ENCODE measurements at regions not wholly inside any gene's neighbourhood (a gene's known extent, or its start where the extent isn't known, plus 50 kb on each side); places are given as distances from the start of the nearest gene placed in this dataset.

- TF ChIP-seq FOXP2 (optimal IDR thresholded peaks at IDR 0.05; ENCODE audit: borderline replicate concordance, extremely low read depth, extremely low read length, insufficient read depth), result no peak
- no peak for TF ChIP-seq TAF1 (IDR thresholded peaks at IDR 0.05; ENCODE audit: borderline replicate concordance, insufficient read depth, low read length)
- no peak for TF ChIP-seq SIN3A (IDR thresholded peaks at IDR 0.05; ENCODE audit: borderline replicate concordance, insufficient read depth, low read length)
- no peak for TF ChIP-seq REST (IDR thresholded peaks at IDR 0.05; ENCODE audit: insufficient read depth in 1 of 2, low read depth in 2 of 2, low read length in 2 of 2)
- TF ChIP-seq POLR2AphosphoS5 (IDR thresholded peaks at IDR 0.05; ENCODE audit: low read depth, low read length), result no peak
Observed at GRCh38 chr1:242886137-242886536, 361.6 kb upstream of the PLD5 start.

- TF ChIP-seq TAF1 (IDR thresholded peaks at IDR 0.05; ENCODE audit: borderline replicate concordance, insufficient read depth, low read length), result no peak
- no peak for TF ChIP-seq REST (IDR thresholded peaks at IDR 0.05; ENCODE audit: insufficient read depth in 1 of 2, low read depth in 2 of 2, low read length in 2 of 2)
- no peak for TF ChIP-seq FOXP2 (optimal IDR thresholded peaks at IDR 0.05; ENCODE audit: borderline replicate concordance, extremely low read depth, extremely low read length, insufficient read depth)
- TF ChIP-seq POLR2AphosphoS5 (IDR thresholded peaks at IDR 0.05; ENCODE audit: low read depth, low read length), result no peak
- TF ChIP-seq SIN3A (IDR thresholded peaks at IDR 0.05; ENCODE audit: borderline replicate concordance, insufficient read depth, low read length), result no peak
Observed at GRCh38 chr1:242877743-242878142, 353.2 kb upstream of the PLD5 start.

- TF ChIP-seq TAF1 (IDR thresholded peaks at IDR 0.05; ENCODE audit: borderline replicate concordance, insufficient read depth, low read length), result no peak
Observed at GRCh38 chr1:242877229-242877628, 352.7 kb upstream of the PLD5 start.

GRCh38 chr1:242876030-242876429, 351.5 kb upstream of the PLD5 start:
- TF ChIP-seq TAF1 (IDR thresholded peaks at IDR 0.05; ENCODE audit: borderline replicate concordance, insufficient read depth, low read length), result no peak

GRCh38 chr1:242873661-242874060, 349.2 kb upstream of the PLD5 start:
- no peak for TF ChIP-seq TAF1 (IDR thresholded peaks at IDR 0.05; ENCODE audit: borderline replicate concordance, insufficient read depth, low read length)
- no peak for TF ChIP-seq SIN3A (IDR thresholded peaks at IDR 0.05; ENCODE audit: borderline replicate concordance, insufficient read depth, low read length)
- TF ChIP-seq FOXP2 (optimal IDR thresholded peaks at IDR 0.05; ENCODE audit: borderline replicate concordance, extremely low read depth, extremely low read length, insufficient read depth), result no peak
- no peak for TF ChIP-seq POLR2AphosphoS5 (IDR thresholded peaks at IDR 0.05; ENCODE audit: low read depth, low read length)
- TF ChIP-seq REST (IDR thresholded peaks at IDR 0.05; ENCODE audit: insufficient read depth in 1 of 2, low read depth in 2 of 2, low read length in 2 of 2), result no peak

- TF ChIP-seq FOXP2 (optimal IDR thresholded peaks at IDR 0.05; ENCODE audit: borderline replicate concordance, extremely low read depth, extremely low read length, insufficient read depth), result no peak
- no peak for TF ChIP-seq SIN3A (IDR thresholded peaks at IDR 0.05; ENCODE audit: borderline replicate concordance, insufficient read depth, low read length)
- TF ChIP-seq REST (IDR thresholded peaks at IDR 0.05; ENCODE audit: insufficient read depth in 1 of 2, low read depth in 2 of 2, low read length in 2 of 2), result no peak
- no peak for TF ChIP-seq POLR2AphosphoS5 (IDR thresholded peaks at IDR 0.05; ENCODE audit: low read depth, low read length)
- no peak for TF ChIP-seq TAF1 (IDR thresholded peaks at IDR 0.05; ENCODE audit: borderline replicate concordance, insufficient read depth, low read length)
Observed at GRCh38 chr1:242872521-242872920, 348.0 kb upstream of the PLD5 start.
